ENCODE measurements at regions not wholly inside any gene's neighbourhood (a gene's known extent, or its start where the extent isn't known, plus 50 kb on each side); places are given as distances from the start of the nearest gene placed in this dataset.

DNA sequence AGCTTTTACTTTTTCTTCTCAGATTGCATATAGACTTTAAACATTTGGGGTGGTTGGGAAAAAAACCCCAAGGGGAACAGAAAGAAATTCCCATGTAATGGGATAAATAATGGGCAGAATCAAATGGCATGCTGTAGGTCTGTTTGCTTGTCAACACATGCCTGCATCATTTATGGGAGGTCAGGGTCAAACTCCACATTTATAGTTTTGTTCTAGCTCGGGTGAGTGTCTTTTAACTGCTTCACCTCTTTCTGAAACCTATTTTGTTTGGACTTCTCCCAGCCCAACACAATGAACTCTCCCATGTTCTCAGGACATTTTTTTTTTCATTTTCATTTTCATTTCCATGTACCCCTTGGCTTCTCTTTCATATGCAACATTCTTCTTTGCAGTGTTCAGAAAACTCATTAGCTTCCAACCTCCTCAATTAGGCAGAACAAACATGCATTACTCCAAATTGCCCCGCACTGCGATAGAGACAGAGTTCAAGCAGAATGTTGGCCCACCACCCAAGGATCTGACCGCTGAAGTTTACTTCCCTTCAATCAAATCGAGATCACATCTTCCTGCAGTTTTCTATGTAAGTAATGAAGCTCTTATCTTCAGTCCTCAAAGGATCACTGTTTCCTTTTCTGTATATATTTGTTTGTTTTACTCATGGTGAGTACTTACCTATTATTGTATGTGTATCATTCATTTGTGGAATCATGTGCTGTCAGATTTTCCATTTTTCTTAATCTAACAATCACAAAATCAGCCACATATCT, 354.6 kb downstream of the ZSWIM6 start:
- H3K27ac ChIP-seq (ENCODE audit: low read depth, low read length, severe bottlenecking): no peak overlapping the region
- whole genome bisulfite sequencing, 2 experiments (ENCODE audit: insufficient coverage in 2 of 2): 82 to 88% methylated on average over 1 to 4 of the region's 5 CpGs

DNA sequence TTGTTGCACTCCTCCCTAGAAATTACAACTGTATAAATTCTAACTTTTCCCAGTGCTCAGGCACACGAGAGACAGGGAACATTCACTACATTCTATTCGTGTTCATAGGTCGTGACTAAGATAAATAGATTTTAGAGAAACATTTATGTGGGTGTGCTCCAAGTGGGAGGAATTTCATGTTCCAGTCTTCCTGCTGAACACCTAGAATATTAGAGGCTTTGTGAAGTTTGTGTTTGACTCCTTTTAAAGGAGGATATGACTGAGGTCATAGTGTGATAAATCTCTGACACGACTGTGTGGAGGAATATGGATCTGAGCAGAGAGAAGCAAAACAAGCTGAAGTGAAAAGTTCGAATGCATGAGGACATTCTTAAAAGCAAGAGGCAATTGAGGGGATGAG, 355.3 kb downstream of the ZSWIM6 start:
- 79 to 90% methylated on average over 2 of the region's 5 CpGs for WGBS, 2 experiments (ENCODE audit: insufficient coverage in 2 of 2)
- Histone ChIP-seq H3K27ac (ENCODE audit: low read depth, low read length, severe bottlenecking) (no peak overlapping the region), H3K9me3 (ENCODE audit: control insufficient read depth, low read length) (no peaks in the 10 kb centered on the region), H3K4me3 (ENCODE audit: extremely low read depth, insufficient read depth, low read length, poor library complexity, severe bottlenecking) (no peak overlapping the region), H3K36me3 (ENCODE audit: control insufficient read depth, insufficient read depth, low read length) (no peaks in the 10 kb centered on the region), H3K4me1 (ENCODE audit: control insufficient read depth, insufficient read depth, low read length, poor library complexity, severe bottlenecking) (no peaks in the 10 kb centered on the region)

More for the DNA sequence above, 354.6 kb downstream of the ZSWIM6 start:
- Histone ChIP-seq H3K4me1 (ENCODE audit: control insufficient read depth, insufficient read depth, low read length, poor library complexity, severe bottlenecking) (no peaks in the 10 kb centered on the region), H3K36me3 (ENCODE audit: control insufficient read depth, insufficient read depth, low read length) (no peaks in the 10 kb centered on the region), H3K4me3 (ENCODE audit: extremely low read depth, insufficient read depth, low read length, poor library complexity, severe bottlenecking) (no peak overlapping the region), H3K9me3 (ENCODE audit: control insufficient read depth, low read length) (no peaks in the 10 kb centered on the region)

DNA sequence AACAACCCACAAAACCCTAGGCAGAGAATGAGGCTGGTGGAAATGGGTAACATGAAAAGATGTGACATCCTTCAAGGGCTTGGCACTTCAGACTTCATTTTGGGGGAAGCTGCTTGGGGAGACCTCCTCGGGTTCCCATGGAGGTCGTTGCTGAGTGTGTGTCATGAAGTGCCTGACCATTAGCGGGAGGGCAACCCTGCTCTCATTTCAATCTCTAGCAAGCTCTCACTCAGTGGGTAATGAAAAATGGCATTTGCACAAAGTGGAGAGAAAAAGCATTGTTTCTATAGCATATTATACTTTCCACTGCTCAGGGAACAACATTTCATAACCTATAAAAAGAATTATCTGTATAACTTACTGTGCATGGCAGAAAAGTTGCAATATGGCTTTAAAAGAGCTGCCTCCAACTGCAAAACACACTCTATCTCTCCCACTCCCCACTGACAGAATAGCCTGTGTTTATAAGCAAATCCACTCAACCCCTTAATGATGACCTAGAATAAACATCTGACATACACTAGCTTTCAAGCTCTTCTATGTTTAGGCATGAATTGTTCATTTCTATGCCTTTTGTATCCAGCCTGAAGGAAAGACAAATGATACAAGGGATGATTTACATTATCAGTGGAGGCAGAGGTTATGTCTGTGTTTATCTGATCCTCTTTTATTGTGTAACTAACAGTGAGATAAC, 357.2 kb downstream of the ZSWIM6 start:
- no peak overlapping the region for H3K4me3 ChIP-seq (ENCODE audit: extremely low read depth, insufficient read depth, low read length, poor library complexity, severe bottlenecking)
- no peaks in the 10 kb centered on the region for H3K9me3 ChIP-seq (ENCODE audit: control insufficient read depth, low read length)
- no peaks in the 10 kb centered on the region for H3K36me3 ChIP-seq (ENCODE audit: control insufficient read depth, insufficient read depth, low read length)
- WGBS, 2 experiments (ENCODE audit: insufficient coverage in 2 of 2): no CpG with 5 or more reads among the region's 3 CpGs
- no peak overlapping the region for H3K27ac ChIP-seq (ENCODE audit: low read depth, low read length, severe bottlenecking)
- no peaks in the 10 kb centered on the region for H3K4me1 ChIP-seq (ENCODE audit: control insufficient read depth, insufficient read depth, low read length, poor library complexity, severe bottlenecking)

DNA sequence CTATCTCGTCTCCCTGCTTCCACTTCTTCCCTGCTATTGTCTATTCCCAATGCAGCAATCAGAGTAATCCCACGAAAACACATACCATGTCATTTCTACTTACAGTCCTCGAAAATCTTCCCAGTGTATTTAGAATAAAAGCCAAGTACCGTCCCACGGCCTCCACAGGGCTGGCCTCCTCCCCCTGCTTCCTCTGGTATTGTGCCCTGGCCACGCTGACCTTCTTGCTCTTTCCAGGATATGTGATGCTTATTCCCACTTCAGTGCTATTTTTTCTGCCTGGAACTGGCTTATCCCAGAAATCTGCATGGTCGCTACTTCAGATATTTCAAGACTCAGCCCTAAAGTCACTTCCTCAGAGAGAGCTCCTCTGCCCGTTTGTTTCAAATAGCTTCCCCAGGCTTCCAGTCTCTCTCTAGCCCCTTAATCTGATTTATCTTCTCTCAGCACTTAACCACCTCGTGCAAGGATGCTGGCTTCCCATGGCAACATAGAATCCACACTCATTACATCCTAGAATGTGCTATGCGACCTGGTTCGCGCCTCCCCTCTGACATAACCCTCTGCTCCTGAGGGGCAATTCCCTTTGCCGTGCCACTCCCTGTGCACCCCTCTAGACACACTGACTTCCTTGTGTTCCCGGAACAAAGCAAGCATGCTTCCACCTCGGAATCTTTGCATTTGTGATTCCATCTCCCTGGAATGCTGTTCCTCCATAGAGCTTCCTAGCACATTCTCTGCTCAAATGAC, 365.9 kb downstream of the ZSWIM6 start:
- H3K27ac ChIP-seq (ENCODE audit: low read depth, low read length, severe bottlenecking): no peak overlapping the region

DNA sequence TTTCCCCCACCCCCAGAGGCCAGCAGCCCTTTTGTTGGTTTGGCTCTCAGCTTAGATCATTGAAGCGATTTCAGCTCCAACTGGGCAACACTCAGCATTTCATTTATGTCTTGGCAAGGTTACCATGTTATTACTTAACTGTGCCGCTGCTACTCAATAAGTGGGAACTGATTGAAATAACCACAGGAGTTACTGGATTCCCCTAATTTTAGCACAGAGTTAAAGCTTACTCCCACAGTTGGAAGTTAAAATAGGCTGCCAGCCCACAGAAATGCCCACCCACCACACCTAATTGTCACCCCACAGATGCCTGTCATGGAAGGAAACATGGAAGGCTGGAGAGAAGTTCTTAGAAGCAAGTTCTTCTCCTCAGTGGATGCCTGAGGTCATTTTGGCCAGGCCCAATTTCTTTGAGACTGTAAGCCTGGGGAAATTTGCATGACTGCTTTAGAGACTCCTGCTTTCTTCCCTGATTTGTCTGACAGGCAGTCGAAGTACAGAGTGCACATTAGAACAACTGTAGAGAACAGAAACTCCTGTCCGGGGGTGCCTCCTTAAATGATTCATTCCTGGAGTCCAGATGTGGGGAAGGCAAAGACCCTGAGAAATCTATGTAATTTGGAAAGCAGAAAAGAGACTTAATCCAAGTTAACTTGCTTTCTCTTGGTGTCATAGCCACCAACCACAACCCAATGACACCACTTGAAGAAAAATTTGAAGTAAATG, 370.0 kb downstream of the ZSWIM6 start:
- Histone ChIP-seq H3K4me1 (ENCODE audit: control insufficient read depth, insufficient read depth, low read length, poor library complexity, severe bottlenecking) (peaks cover 12% of the 10 kb centered on the region), H3K4me3 (ENCODE audit: extremely low read depth, insufficient read depth, low read length, poor library complexity, severe bottlenecking) (no peak overlapping the region), H3K9me3 (ENCODE audit: control insufficient read depth, low read length) (no peaks in the 10 kb centered on the region), H3K36me3 (ENCODE audit: control insufficient read depth, insufficient read depth, low read length) (no peaks in the 10 kb centered on the region), H3K27ac (ENCODE audit: low read depth, low read length, severe bottlenecking) (no peak overlapping the region)
- 82 to 85% methylated on average over 3 to 4 of the region's 4 CpGs for WGBS, 2 experiments (ENCODE audit: insufficient coverage in 2 of 2)

More for the DNA sequence above, 365.9 kb downstream of the ZSWIM6 start:
- peaks cover 12% of the 10 kb centered on the region for H3K4me1 ChIP-seq (ENCODE audit: control insufficient read depth, insufficient read depth, low read length, poor library complexity, severe bottlenecking)
- H3K4me3 ChIP-seq (ENCODE audit: extremely low read depth, insufficient read depth, low read length, poor library complexity, severe bottlenecking): no peak overlapping the region
- H3K36me3 ChIP-seq (ENCODE audit: control insufficient read depth, insufficient read depth, low read length): no peaks in the 10 kb centered on the region
- no peaks in the 10 kb centered on the region for H3K9me3 ChIP-seq (ENCODE audit: control insufficient read depth, low read length)
- 81 to 83% methylated on average over 15 of the region's 15 CpGs for WGBS, 2 experiments (ENCODE audit: insufficient coverage in 2 of 2)

DNA sequence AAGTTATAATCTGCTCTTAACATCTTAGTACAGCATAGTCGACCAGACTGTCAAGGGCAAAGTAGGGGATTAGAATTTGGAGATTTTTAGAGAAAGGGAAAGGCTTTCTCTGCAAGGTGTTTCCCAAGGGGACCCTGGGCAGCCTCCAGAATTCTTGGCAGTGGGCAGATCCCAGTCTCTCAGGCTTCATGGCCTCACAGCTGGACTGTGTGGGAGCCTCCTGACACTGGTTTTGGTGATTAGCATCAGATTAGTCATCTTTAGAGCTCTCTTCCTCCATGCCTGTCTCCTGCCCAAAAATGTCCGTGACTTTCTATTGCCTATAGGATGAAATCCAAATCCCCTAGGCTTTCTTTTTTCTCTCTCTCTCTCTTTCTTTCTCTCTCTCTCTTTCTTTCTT, 370.7 kb downstream of the ZSWIM6 start:
- WGBS, 2 experiments (ENCODE audit: insufficient coverage in 2 of 2): 88 to 89% methylated on average over 1 of the region's 2 CpGs
- Histone ChIP-seq H3K27ac (ENCODE audit: low read depth, low read length, severe bottlenecking) (no peak overlapping the region), H3K36me3 (ENCODE audit: control insufficient read depth, insufficient read depth, low read length) (no peaks in the 10 kb centered on the region), H3K4me1 (ENCODE audit: control insufficient read depth, insufficient read depth, low read length, poor library complexity, severe bottlenecking) (peaks cover 6% of the 10 kb centered on the region), H3K9me3 (ENCODE audit: control insufficient read depth, low read length) (no peaks in the 10 kb centered on the region), H3K4me3 (ENCODE audit: extremely low read depth, insufficient read depth, low read length, poor library complexity, severe bottlenecking) (no peak overlapping the region)

DNA sequence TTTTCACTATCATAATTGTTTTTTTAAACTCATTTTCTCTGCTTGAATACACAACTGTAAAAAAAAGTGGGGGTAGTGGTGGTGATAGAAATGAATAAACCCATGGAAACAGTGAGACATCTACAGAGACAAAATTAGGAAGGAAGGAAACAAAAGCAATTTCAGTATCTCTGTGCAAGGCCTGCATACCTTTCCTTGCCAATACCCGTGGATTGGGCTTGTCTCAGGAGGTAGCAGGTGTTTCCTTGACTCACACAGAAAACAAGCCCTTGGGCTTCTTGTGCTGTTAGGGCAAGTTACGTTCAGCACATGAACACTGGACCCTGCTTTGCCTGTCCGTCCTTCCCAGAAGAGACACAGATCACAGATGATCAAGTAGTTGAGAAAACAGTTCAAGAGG, 372.2 kb downstream of the ZSWIM6 start:
- Histone ChIP-seq H3K9me3 (ENCODE audit: control insufficient read depth, low read length) (no peaks in the 10 kb centered on the region), H3K36me3 (ENCODE audit: control insufficient read depth, insufficient read depth, low read length) (no peaks in the 10 kb centered on the region), H3K4me1 (ENCODE audit: control insufficient read depth, insufficient read depth, low read length, poor library complexity, severe bottlenecking) (no peaks in the 10 kb centered on the region), H3K27ac (ENCODE audit: low read depth, low read length, severe bottlenecking) (no peak overlapping the region), H3K4me3 (ENCODE audit: extremely low read depth, insufficient read depth, low read length, poor library complexity, severe bottlenecking) (no peak overlapping the region)
- WGBS, 2 experiments (ENCODE audit: insufficient coverage in 2 of 2): 87 to 93% methylated on average over 1 to 3 of the region's 3 CpGs

DNA sequence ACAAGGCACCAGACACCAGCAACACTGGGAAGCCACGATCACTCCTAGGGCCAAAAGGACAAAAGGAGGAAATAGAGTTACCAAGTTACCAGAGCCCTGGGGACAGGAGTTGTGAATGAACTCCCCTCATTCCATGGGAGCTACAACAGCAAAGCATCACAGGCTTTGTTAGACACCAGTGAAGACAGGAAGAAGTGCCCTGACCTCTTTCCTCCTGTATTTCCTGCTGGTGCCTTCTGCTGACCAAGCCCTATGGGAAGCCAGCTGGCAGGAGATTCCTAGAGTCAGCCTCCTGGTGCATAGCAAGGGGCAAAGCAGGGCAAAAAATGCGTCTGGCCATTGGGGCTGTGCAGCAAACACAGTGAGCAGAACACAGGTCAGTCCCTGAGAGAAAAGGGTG, 374.7 kb downstream of the ZSWIM6 start:
- H3K4me1 ChIP-seq (ENCODE audit: control insufficient read depth, insufficient read depth, low read length, poor library complexity, severe bottlenecking): no peaks in the 10 kb centered on the region
- WGBS, 2 experiments (ENCODE audit: insufficient coverage in 2 of 2): 83 to 87% methylated on average over 2 of the region's 2 CpGs
- no peak overlapping the region for H3K27ac ChIP-seq (ENCODE audit: low read depth, low read length, severe bottlenecking)
- no peaks in the 10 kb centered on the region for H3K36me3 ChIP-seq (ENCODE audit: control insufficient read depth, insufficient read depth, low read length)
- H3K9me3 ChIP-seq (ENCODE audit: control insufficient read depth, low read length): no peaks in the 10 kb centered on the region
- H3K4me3 ChIP-seq (ENCODE audit: extremely low read depth, insufficient read depth, low read length, poor library complexity, severe bottlenecking): no peak overlapping the region

DNA sequence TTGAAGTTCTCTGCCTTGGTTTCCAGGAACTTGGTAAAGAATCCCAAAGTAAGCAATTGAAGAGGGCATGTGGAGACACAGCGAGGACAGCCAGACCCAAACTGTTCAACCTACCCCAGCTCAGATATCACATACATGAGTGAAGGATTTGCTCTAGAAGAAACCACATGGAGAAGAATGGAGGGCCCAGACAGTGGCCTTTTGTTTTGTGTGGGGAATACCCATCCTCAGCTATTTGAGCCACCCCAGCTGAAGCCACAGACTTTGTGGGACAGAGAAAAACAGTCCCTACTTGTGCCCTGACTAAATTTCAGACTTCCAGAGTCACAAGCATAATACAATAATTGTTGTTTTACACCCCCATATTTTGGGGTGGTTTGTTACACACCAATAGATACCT, 387.1 kb downstream of the ZSWIM6 start:
- Histone ChIP-seq H3K36me3 (ENCODE audit: control insufficient read depth, insufficient read depth, low read length) (no peaks in the 10 kb centered on the region), H3K4me1 (ENCODE audit: control insufficient read depth, insufficient read depth, low read length, poor library complexity, severe bottlenecking) (no peaks in the 10 kb centered on the region), H3K4me3 (ENCODE audit: extremely low read depth, insufficient read depth, low read length, poor library complexity, severe bottlenecking) (no peak overlapping the region), H3K27ac (ENCODE audit: low read depth, low read length, severe bottlenecking) (no peak overlapping the region), H3K9me3 (ENCODE audit: control insufficient read depth, low read length) (no peaks in the 10 kb centered on the region)
- WGBS, 2 experiments (ENCODE audit: insufficient coverage in 2 of 2): no CpG with 5 or more reads among the region's 1 CpG

DNA sequence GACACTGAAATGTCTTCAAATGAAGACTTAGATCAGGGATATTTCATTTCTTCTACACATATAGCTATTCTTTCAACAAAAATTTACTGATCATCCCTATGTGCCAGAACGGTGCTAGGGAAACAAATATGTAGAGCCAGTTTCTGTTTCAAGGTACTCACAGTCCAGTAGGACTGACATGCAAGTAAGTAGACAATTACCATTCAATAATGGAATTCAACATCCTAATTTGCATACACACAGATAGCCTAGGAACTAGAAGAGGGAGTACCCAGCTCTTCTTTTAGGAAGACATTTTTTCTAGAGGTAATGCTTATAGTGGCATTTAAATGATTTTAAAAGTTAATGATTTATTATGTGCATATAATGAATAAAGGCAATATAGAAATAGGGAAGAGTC, 388.8 kb downstream of the ZSWIM6 start:
- H3K36me3 ChIP-seq (ENCODE audit: control insufficient read depth, insufficient read depth, low read length): no peaks in the 10 kb centered on the region
- H3K9me3 ChIP-seq (ENCODE audit: control insufficient read depth, low read length): no peaks in the 10 kb centered on the region
- no peak overlapping the region for H3K27ac ChIP-seq (ENCODE audit: low read depth, low read length, severe bottlenecking)
- no peak overlapping the region for H3K4me3 ChIP-seq (ENCODE audit: extremely low read depth, insufficient read depth, low read length, poor library complexity, severe bottlenecking)
- WGBS, 2 experiments (ENCODE audit: insufficient coverage in 2 of 2): 88% methylated on average over 1 of the region's 1 CpG; no CpG with 5 or more reads in 1 of the 2 experiments
- H3K4me1 ChIP-seq (ENCODE audit: control insufficient read depth, insufficient read depth, low read length, poor library complexity, severe bottlenecking): no peaks in the 10 kb centered on the region

Data from mesodermal cell (in vitro differentiated cells).